H1 (cell line): ENCODE measurements at regions not wholly inside any gene's neighbourhood (a gene's known extent, or its start where the extent isn't known, plus 50 kb on each side); places are given as distances from the start of the nearest gene placed in this dataset.

ENCODE experiments used
- CTCF ChIA-PET: fragments of 300-600 bp; sonication (Branson Sonifier 250); formaldehyde crosslinking; loops from one replicate; lab custom pipeline; 2021; ENCODE audit not compliant: partially characterized antibody; lab: Charles Lee
- POLR2A ChIA-PET: fragments of 300-600 bp; sonication (Branson Sonifier 250); formaldehyde crosslinking; loops from one replicate; lab custom pipeline; 2021; ENCODE audit warnings: inconsistent platforms; ENCODE audit not compliant: partially characterized antibody; lab: Charles Lee
- DNase-seq, 2 experiments: peaks; one replicate each; pipeline versions ENCODE4 v3.0.0 to v3.0.0-alpha.2; 2010 to 2022; ENCODE audit warnings: low spot score in 2 of 2, low read depth in 1 of 2, mixed read lengths in 1 of 2
- FAIRE-seq: peaks from 2 replicates; lab custom pipeline; 2011; peaks lifted over from hg19 to GRCh38; lab: Jason Lieb, UNC
- H2AFZ ChIP-seq: 2 replicates; pipeline ENCODE4 v1.8.1; 2012; ENCODE audit warnings: low read length, inconsistent platforms
- H2AK5ac ChIP-seq: 2 replicates; pipeline ENCODE4 v1.6.1; 2013; ENCODE audit warnings: low read depth, low read length
- H2BK120ac ChIP-seq: replicated peaks from 2 replicates; pipeline ENCODE3; 2013; ENCODE audit warnings: low read depth, low read length, inconsistent platforms
- H2BK12ac ChIP-seq: 2 replicates; pipeline ENCODE4 v1.6.1; 2013; ENCODE audit warnings: low read depth, low read length
- H2BK15ac ChIP-seq: 2 replicates; pipeline ENCODE4 v1.6.1; 2013; ENCODE audit warnings: low read length
- H2BK20ac ChIP-seq: 2 replicates; pipeline ENCODE4 v1.6.1; 2013; ENCODE audit warnings: low read length
- H2BK5ac ChIP-seq: 2 replicates; pipeline ENCODE4 v1.6.1; 2013; ENCODE audit warnings: low read depth, low read length
- H3K14ac ChIP-seq: 2 replicates; pipeline ENCODE4 v1.6.1; 2013; ENCODE audit warnings: inconsistent platforms; ENCODE audit not compliant: insufficient read length
- H3K18ac ChIP-seq: 2 replicates; pipeline ENCODE4 v1.6.1; 2013; ENCODE audit warnings: low read length; ENCODE audit errors: extremely low read depth
- H3K23ac ChIP-seq: 2 replicates; pipeline ENCODE4 v1.6.1; 2013; ENCODE audit warnings: inconsistent platforms; ENCODE audit not compliant: insufficient read length
- H3K23me2 ChIP-seq: 2 replicates; pipeline ENCODE4 v1.6.1; 2013; ENCODE audit warnings: low read depth, low read length
- H3K27ac ChIP-seq: 2 replicates; pipeline ENCODE4 v1.6.1; 2011; ENCODE audit warnings: low read depth, low read length, inconsistent platforms
- H3K27me3 ChIP-seq, 4 experiments: replicated peaks in 1 of 4; 1 replicate in 1 of 4; 2 replicates in 3 of 4; pipeline versions ENCODE4 v1.6.1 to v1.8.1; 2011 to 2013; ENCODE audit warnings: low read length in 3 of 4, mild to moderate bottlenecking in 3 of 4, inconsistent platforms in 2 of 4, mixed read lengths in 2 of 4, moderate library complexity in 1 of 4; ENCODE audit not compliant: control insufficient read depth in 3 of 4, insufficient read depth in 3 of 4; ENCODE audit errors: extremely low read depth in 1 of 4
- H3K36me3 ChIP-seq, 4 experiments: 2 replicates each; pipeline versions ENCODE4 v1.6.1 to v1.8.1; 2011 to 2013; ENCODE audit warnings: mild to moderate bottlenecking in 4 of 4, low read length in 3 of 4, moderate library complexity in 2 of 4, control low read depth in 1 of 4, inconsistent platforms in 1 of 4; ENCODE audit not compliant: insufficient read depth in 4 of 4, control insufficient read depth in 2 of 4
- H3K4ac ChIP-seq: replicated peaks from 2 replicates; pipeline ENCODE3; 2013; ENCODE audit warnings: low read length, low read depth, mixed read lengths, inconsistent platforms; ENCODE audit not compliant: insufficient read length
- H3K4me1 ChIP-seq, 4 experiments: replicated peaks in 1 of 4; 1 replicate in 1 of 4; 2 replicates in 3 of 4; pipeline versions ENCODE4 v1.6.1 to v1.8.1; 2011 to 2013; ENCODE audit warnings: low read length in 3 of 4, inconsistent platforms in 2 of 4, mixed read lengths in 1 of 4; ENCODE audit not compliant: insufficient read depth in 4 of 4, control insufficient read depth in 3 of 4
- H3K4me2 ChIP-seq, 2 experiments: 2 replicates each; pipeline versions ENCODE4 v1.6.1 to v1.8.1; 2011 to 2013; ENCODE audit warnings: low read depth in 2 of 2, low read length in 2 of 2, control low read depth in 1 of 2, inconsistent platforms in 1 of 2, mild to moderate bottlenecking in 1 of 2; ENCODE audit not compliant: insufficient read depth in 1 of 2
- H3K4me3 ChIP-seq, 4 experiments: fragments of 200-600, 300-600 bp in 1 of 4; sonication (generic), shearing (Covaris generic), sonication (Bioruptor Twin) in 1 of 4; 2 replicates each; pipeline versions ENCODE4 v1.5.1 to v1.8.1; 2011 to 2016; ENCODE audit warnings: low read length in 4 of 4, low read depth in 3 of 4, control low read depth in 2 of 4, inconsistent platforms in 2 of 4, mild to moderate bottlenecking in 2 of 4, mixed read lengths in 1 of 4, moderate library complexity in 1 of 4; ENCODE audit not compliant: insufficient read depth in 2 of 4; ENCODE audit errors: extremely low read depth in 1 of 4
- H3K56ac ChIP-seq: replicated peaks from 2 replicates; pipeline ENCODE3; 2013; ENCODE audit warnings: low read depth, mild to moderate bottlenecking, mixed read lengths, low read length, inconsistent platforms; ENCODE audit not compliant: insufficient read length
- H3K79me1 ChIP-seq: 2 replicates; pipeline ENCODE4 v1.6.1; 2013; ENCODE audit warnings: low read depth, low read length, control low read depth
- H3K79me2 ChIP-seq, 2 experiments: 2 replicates each; pipeline versions ENCODE4 v1.6.1 to v1.8.1; 2012 to 2013; ENCODE audit warnings: low read length in 2 of 2, mild to moderate bottlenecking in 2 of 2, inconsistent platforms in 1 of 2; ENCODE audit not compliant: insufficient read depth in 2 of 2, control insufficient read depth in 1 of 2
- H3K9ac ChIP-seq, 4 experiments: replicated peaks in 1 of 4; 1 replicate in 1 of 4; 2 replicates in 3 of 4; pipeline versions ENCODE4 v1.6.1 to v1.8.1; 2011 to 2013; ENCODE audit warnings: low read depth in 3 of 4, low read length in 3 of 4, control low read depth in 2 of 4, mild to moderate bottlenecking in 2 of 4, moderate library complexity in 2 of 4, inconsistent platforms in 1 of 4; ENCODE audit errors: extremely low read depth in 1 of 4
- H3K9me3 ChIP-seq, 2 experiments: 2 replicates each; pipeline versions ENCODE4 v1.6.1 to v1.8.1; 2012 to 2013; ENCODE audit warnings: mild to moderate bottlenecking in 2 of 2, moderate library complexity in 2 of 2, control low read depth in 1 of 2, inconsistent platforms in 1 of 2, low read depth in 1 of 2, low read length in 1 of 2, mixed read lengths in 1 of 2; ENCODE audit not compliant: insufficient read depth in 2 of 2
- H4K20me1 ChIP-seq, 2 experiments: replicated peaks in 1 of 2; 2 replicates each; pipeline versions ENCODE3 to v1.8.1; 2011 to 2013; ENCODE audit warnings: inconsistent platforms in 2 of 2, low read length in 2 of 2, mild to moderate bottlenecking in 1 of 2; ENCODE audit not compliant: insufficient read depth in 2 of 2, control insufficient read depth in 1 of 2
- H4K5ac ChIP-seq: 2 replicates; pipeline ENCODE4 v1.6.1; 2013; ENCODE audit warnings: low read length, low read depth, mixed read lengths, inconsistent platforms; ENCODE audit not compliant: insufficient read length
- H4K8ac ChIP-seq: 2 replicates; pipeline ENCODE4 v1.8.0; 2013; ENCODE audit warnings: mild to moderate bottlenecking, moderate library complexity, low read length, inconsistent platforms; ENCODE audit not compliant: insufficient read depth; ENCODE audit errors: extremely low read depth
- H4K91ac ChIP-seq: replicated peaks from 2 replicates; pipeline ENCODE3; 2013; ENCODE audit warnings: low read length, mixed read lengths, inconsistent platforms; ENCODE audit not compliant: insufficient read length
- EGR1 ChIP-seq: IDR thresholded peaks from 2 replicates; pipeline ENCODE4 v1.6.1; 2011; ENCODE audit warnings: low read depth, low read length, borderline replicate concordance
- MAX ChIP-seq: IDR thresholded peaks from 2 replicates; pipeline ENCODE4 v1.6.1; 2012; ENCODE audit warnings: inconsistent platforms
- WGBS, 2 experiments: shearing (Covaris generic) in 1 of 2; methylation state at CpG; one replicate each; pipeline versions ENCODE4 v1.1.6 to v1.1.7; 2013 to 2015; ENCODE audit warnings: low lambda C conversion rate in 2 of 2, mixed read lengths in 2 of 2, inconsistent platforms in 1 of 2, low coverage in 1 of 2, missing lambda C conversion rate in 1 of 2; ENCODE audit not compliant: insufficient replicate concordance in 2 of 2, insufficient coverage in 1 of 2, insufficient read length in 1 of 2; ENCODE audit errors: extremely low coverage in 1 of 2, missing lambda C conversion rate in 1 of 2; 5-methylcytosine and 5-hydroxymethylcytosine counted together

- Histone ChIP-seq H3K4me1 (peaks cover 0 to 6% (median 2%) of the 10 kb centered on the region in 4 experiments; a peak in 1 of 7 replicates), H2BK15ac (no peak overlapping the region), H2BK5ac (no peak overlapping the region), H2BK12ac (no peak overlapping the region), H3K23me2 (no peaks in the 10 kb centered on the region), H3K14ac (no peak overlapping the region), H3K9ac (no peak overlapping the region), H4K91ac (no peak overlapping the region), H4K5ac (no peak overlapping the region), H3K23ac (no peak overlapping the region), H3K9me3 (no peaks in the 10 kb centered on the region), H2BK120ac (no peak overlapping the region), H2AK5ac (no peak overlapping the region), H3K4ac (no peak overlapping the region), H3K18ac (no peak overlapping the region), H3K27ac (no peak overlapping the region), H3K79me2 (no peaks in the 10 kb centered on the region), H4K8ac (no peak overlapping the region), H3K4me2 (no peak overlapping the region), H4K20me1 (no peaks in the 10 kb centered on the region), H2BK20ac (no peak overlapping the region), H3K79me1 (no peaks in the 10 kb centered on the region), H2AFZ (no peak overlapping the region), H3K27me3 (no peaks in the 10 kb centered on the region), H3K4me3 (no peak overlapping the region), H3K56ac (no peak overlapping the region), H3K36me3 (no peaks in the 10 kb centered on the region)
- DNase-seq (no peak), FAIRE-seq (no peak)
- POLR2A ChIA-PET = interaction anchor here (0.8 kb wide), 1 partner anchor 313 kb away, joined by 3 read pairs; no protein-coding TSS in a partner anchor
- 84% methylated on average over 1 of the region's 1 CpG; no CpG with 5 or more reads in 1 of the 2 experiments for WGBS, 2 experiments
- TF ChIP-seq EGR1 (no peak), MAX (no peak)
- CTCF ChIA-PET = interaction anchor here (0.6 to 4.1 kb wide), 5 partner anchors 13 to 621 kb away, joined by 3 to 21 read pairs (median 4); partner anchors contain the start of gene BBS10
Observed at GRCh38 chr12:76156314-76156713, 71.8 kb upstream of the NAP1L1 start.
